Loucy (cell line): ENCODE measurements at regions not wholly inside any gene's neighbourhood (a gene's known extent, or its start where the extent isn't known, plus 50 kb on each side); places are given as distances from the start of the nearest gene placed in this dataset.

Experiments
- H2AFZ ChIP-seq: fragments of 200-600 bp; sonication (generic); 2 replicates; pipeline ENCODE4 v1.6.0; 2016; ENCODE audit warnings: antibody characterized with exemption, mild to moderate bottlenecking, low read length, moderate library complexity
- H3F3A ChIP-seq: fragments of 200-600 bp; 2 replicates; pipeline ENCODE4 v1.6.0; 2016; ENCODE audit warnings: antibody characterized with exemption, low read depth, mild to moderate bottlenecking
- H3K27me3 ChIP-seq: fragments of 200-600 bp; sonication (generic); 2 replicates; pipeline ENCODE4 v1.6.1; 2014; ENCODE audit warnings: low read length, mild to moderate bottlenecking; ENCODE audit not compliant: insufficient read depth, poor library complexity, severe bottlenecking
- H3K36me3 ChIP-seq: fragments of 200-600 bp; sonication (generic); 2 replicates; pipeline ENCODE4 v1.6.1; 2016; ENCODE audit warnings: low read length; ENCODE audit not compliant: insufficient read depth
- H3K4me1 ChIP-seq: fragments of 200-600 bp; sonication (generic); 2 replicates; pipeline ENCODE4 v1.5.1; 2014; ENCODE audit warnings: low read length, mild to moderate bottlenecking; ENCODE audit not compliant: insufficient read depth, poor library complexity, severe bottlenecking
- H3K4me2 ChIP-seq: fragments of 200-600 bp; sonication (generic); 2 replicates; pipeline ENCODE4 v1.6.0; 2014; ENCODE audit warnings: antibody characterized with exemption, low read length, low read depth, mild to moderate bottlenecking; ENCODE audit not compliant: poor library complexity, severe bottlenecking
- H3K4me3 ChIP-seq: fragments of 200-600 bp; sonication (generic); 2 replicates; pipeline ENCODE4 v1.5.1; 2014; ENCODE audit warnings: low read length, mild to moderate bottlenecking, mixed read lengths; ENCODE audit not compliant: poor library complexity, severe bottlenecking
- H3K79me2 ChIP-seq: fragments of 200-600 bp; sonication (generic); 2 replicates; pipeline ENCODE4 v1.6.1; 2014; ENCODE audit warnings: low read length; ENCODE audit not compliant: insufficient read depth
- H3K9ac ChIP-seq: fragments of 200-600 bp; sonication (generic); 2 replicates; pipeline ENCODE4 v1.6.0; 2014; ENCODE audit warnings: mild to moderate bottlenecking, low read depth, low read length, moderate library complexity; ENCODE audit not compliant: poor library complexity, severe bottlenecking
- H3K9me2 ChIP-seq: fragments of 200-600 bp; sonication (generic); replicated peaks from 2 replicates; pipeline ENCODE4 v1.6.1; 2016; ENCODE audit warnings: low read depth, low read length, mixed read lengths
- H3K9me3 ChIP-seq: fragments of 200-600 bp; sonication (generic); 2 replicates; pipeline ENCODE4 v1.6.1; 2014; ENCODE audit warnings: mild to moderate bottlenecking, antibody characterized with exemption, low read length, low read depth; ENCODE audit not compliant: insufficient read depth
- H4K20me1 ChIP-seq: fragments of 200-600 bp; sonication (generic); 2 replicates; pipeline ENCODE4 v1.6.0; 2014; ENCODE audit warnings: antibody characterized with exemption, low read length, mild to moderate bottlenecking; ENCODE audit not compliant: insufficient read depth, poor library complexity, severe bottlenecking
- CTCF ChIP-seq: fragments of 200-600 bp; sonication (generic); conservative IDR thresholded peaks from 2 replicates; pipeline ENCODE4 v1.5.1; 2014; ENCODE audit warnings: mild to moderate bottlenecking, antibody characterized with exemption, low read length
- EZH2phosphoT487 ChIP-seq: fragments of 200-600 bp; IDR thresholded peaks from 2 replicates; pipeline ENCODE4 v1.6.1; 2018; ENCODE audit warnings: antibody characterized with exemption, mild to moderate bottlenecking, moderate library complexity, borderline replicate concordance

GRCh38 chr3:104392327-104392726, 974.4 kb upstream of the ALCAM start:
- TF ChIP-seq EZH2phosphoT487 = no peak
- no peak for TF ChIP-seq CTCF
- Histone ChIP-seq H3K9me3 (no peaks in the 10 kb centered on the region), H3F3A (no peaks in the 10 kb centered on the region), H3K27me3 (no peaks in the 10 kb centered on the region), H3K4me2 (no peak overlapping the region), H3K9ac (no peak overlapping the region), H3K4me3 (no peak overlapping the region), H3K4me1 (no peaks in the 10 kb centered on the region), H4K20me1 (no peaks in the 10 kb centered on the region), H3K36me3 (no peaks in the 10 kb centered on the region), H3K9me2 (no peaks in the 10 kb centered on the region), H3K79me2 (no peaks in the 10 kb centered on the region), H2AFZ (no peak overlapping the region)

- no peaks in the 10 kb centered on the region for H4K20me1 ChIP-seq
- H3K9ac ChIP-seq = no peak overlapping the region
- H2AFZ ChIP-seq = no peak overlapping the region
- no peak overlapping the region for H3K4me3 ChIP-seq
- no peaks in the 10 kb centered on the region for H3K9me3 ChIP-seq
- H3K4me1 ChIP-seq = no peaks in the 10 kb centered on the region
- H3K36me3 ChIP-seq = no peaks in the 10 kb centered on the region
- H3F3A ChIP-seq = no peaks in the 10 kb centered on the region
- TF ChIP-seq CTCF = no peak
- no peak for TF ChIP-seq EZH2phosphoT487
- H3K27me3 ChIP-seq = no peaks in the 10 kb centered on the region
- no peak overlapping the region for H3K4me2 ChIP-seq
- no peaks in the 10 kb centered on the region for H3K79me2 ChIP-seq
- no peaks in the 10 kb centered on the region for H3K9me2 ChIP-seq
These were observed 969.6 kb upstream of the ALCAM start for GRCh38 chr3:104396974-104397669.

GRCh38 chr3:104397713-104398112, 969.0 kb upstream of the ALCAM start:
- Histone ChIP-seq H3K27me3 (no peaks in the 10 kb centered on the region), H3K79me2 (no peaks in the 10 kb centered on the region), H3K4me3 (no peak overlapping the region), H3K9me2 (no peaks in the 10 kb centered on the region), H3K4me1 (no peaks in the 10 kb centered on the region), H2AFZ (no peak overlapping the region), H4K20me1 (no peaks in the 10 kb centered on the region), H3F3A (no peaks in the 10 kb centered on the region), H3K9me3 (no peaks in the 10 kb centered on the region), H3K9ac (no peak overlapping the region), H3K4me2 (no peak overlapping the region), H3K36me3 (no peaks in the 10 kb centered on the region)
- TF ChIP-seq CTCF = no peak
- no peak for TF ChIP-seq EZH2phosphoT487
